ENCODE measurements at regions not wholly inside any gene's neighbourhood (a gene's known extent, or its start where the extent isn't known, plus 50 kb on each side); places are given as distances from the start of the nearest gene placed in this dataset.

DNA sequence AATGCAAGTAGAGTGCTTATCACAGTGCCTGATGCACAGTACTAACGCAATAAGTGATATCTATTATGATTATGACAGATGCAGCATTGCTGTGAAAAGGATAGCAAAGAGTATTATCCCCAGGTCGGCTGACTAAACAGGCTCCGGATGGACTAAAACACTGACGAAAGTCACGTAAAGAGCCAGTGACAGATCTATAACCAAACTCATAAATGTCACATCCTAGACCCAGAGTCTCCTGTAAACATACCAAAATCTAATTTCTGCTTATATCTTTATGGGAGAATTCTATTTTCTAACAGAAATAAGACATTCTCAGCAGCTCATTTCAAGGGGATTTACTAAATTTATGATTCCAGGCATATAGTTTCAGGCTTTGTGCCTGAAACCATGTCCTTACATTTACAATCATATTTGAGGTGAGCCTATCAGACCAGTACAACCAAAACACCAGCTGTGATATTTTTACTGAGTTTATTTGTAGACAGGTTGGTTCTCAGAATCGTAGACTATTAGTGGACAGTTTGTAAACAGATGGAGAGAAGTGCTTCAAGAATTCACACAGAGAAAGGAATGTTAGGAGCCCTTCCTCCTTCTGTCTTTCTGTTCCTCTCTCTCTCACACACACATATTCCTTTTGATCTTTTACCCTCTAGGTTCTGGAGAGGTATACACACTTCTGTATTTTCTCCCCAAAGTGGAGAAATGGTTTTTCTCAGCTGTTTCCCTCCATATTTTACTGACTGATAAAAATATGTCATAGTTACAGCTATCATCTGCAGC is 52.4 kb upstream of the WDR26 start:
- intact Hi-C loops (cut with micrococcal nuclease): no loop called here
- H3K27ac ChIP-seq (replicated peaks): no peak overlapping the region
- H3K36me3 ChIP-seq: no peaks in the 10 kb centered on the region
- no peak for DNase-seq
- TF ChIP-seq, protein P1, sequence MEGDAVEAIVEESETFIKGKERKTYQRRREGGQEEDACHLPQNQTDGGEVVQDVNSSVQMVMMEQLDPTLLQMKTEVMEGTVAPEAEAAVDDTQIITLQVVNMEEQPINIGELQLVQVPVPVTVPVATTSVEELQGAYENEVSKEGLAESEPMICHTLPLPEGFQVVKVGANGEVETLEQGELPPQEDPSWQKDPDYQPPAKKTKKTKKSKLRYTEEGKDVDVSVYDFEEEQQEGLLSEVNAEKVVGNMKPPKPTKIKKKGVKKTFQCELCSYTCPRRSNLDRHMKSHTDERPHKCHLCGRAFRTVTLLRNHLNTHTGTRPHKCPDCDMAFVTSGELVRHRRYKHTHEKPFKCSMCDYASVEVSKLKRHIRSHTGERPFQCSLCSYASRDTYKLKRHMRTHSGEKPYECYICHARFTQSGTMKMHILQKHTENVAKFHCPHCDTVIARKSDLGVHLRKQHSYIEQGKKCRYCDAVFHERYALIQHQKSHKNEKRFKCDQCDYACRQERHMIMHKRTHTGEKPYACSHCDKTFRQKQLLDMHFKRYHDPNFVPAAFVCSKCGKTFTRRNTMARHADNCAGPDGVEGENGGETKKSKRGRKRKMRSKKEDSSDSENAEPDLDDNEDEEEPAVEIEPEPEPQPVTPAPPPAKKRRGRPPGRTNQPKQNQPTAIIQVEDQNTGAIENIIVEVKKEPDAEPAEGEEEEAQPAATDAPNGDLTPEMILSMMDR (IDR thresholded peaks at IDR 0.05; ENCODE audit: borderline replicate concordance): no peak
- H3K4me3 ChIP-seq: no peak overlapping the region
- H3K27me3 ChIP-seq (ENCODE audit: low read depth): no peaks in the 10 kb centered on the region
- H3K4me1 ChIP-seq: no peaks in the 10 kb centered on the region
- no peaks in the 10 kb centered on the region for H3K9me3 ChIP-seq (replicated peaks)

DNA sequence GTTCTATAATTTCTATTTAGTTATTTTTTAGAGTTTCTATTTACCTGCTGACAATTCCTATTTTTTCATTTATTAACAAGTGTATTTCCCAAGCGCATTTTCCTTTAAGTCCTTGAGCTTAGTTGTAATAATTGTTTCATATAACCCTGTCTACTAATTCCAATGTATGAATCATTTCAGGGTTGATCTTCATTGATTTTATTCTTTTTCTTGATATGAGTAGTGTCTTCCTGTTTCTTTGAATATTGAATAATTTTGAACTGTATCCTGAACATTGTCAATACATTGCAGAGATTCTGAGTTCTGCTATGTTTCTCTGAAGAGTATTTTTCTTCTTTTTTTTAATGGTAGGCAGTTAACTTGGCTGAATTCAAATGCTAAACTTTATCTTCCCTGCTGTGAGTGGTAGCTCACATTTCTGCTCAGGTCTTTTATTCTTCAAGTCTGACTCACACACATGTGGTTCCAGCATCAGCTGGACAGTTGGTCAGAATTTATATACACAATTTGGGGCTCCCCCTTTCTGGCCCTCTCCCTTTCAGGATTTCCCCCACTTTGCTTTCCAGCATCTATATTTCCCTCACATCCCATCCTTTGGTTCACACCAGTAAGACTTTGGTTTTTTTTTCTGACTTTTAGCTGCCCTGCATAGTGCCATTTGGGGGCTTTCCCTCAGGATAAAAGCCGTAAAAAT is 54.4 kb upstream of the WDR26 start:
- Histone ChIP-seq H3K27me3 (ENCODE audit: low read depth) (no peaks in the 10 kb centered on the region), H3K4me3 (no peak overlapping the region), H3K36me3 (no peaks in the 10 kb centered on the region), H3K9me3 (replicated peaks) (no peaks in the 10 kb centered on the region), H3K27ac (replicated peaks) (no peak overlapping the region), H3K4me1 (no peaks in the 10 kb centered on the region)
- TF ChIP-seq, protein P1 (IDR thresholded peaks at IDR 0.05; ENCODE audit: borderline replicate concordance): no peak
- intact Hi-C loops (cut with micrococcal nuclease): no loop called here
- DNase-seq: no peak

DNA sequence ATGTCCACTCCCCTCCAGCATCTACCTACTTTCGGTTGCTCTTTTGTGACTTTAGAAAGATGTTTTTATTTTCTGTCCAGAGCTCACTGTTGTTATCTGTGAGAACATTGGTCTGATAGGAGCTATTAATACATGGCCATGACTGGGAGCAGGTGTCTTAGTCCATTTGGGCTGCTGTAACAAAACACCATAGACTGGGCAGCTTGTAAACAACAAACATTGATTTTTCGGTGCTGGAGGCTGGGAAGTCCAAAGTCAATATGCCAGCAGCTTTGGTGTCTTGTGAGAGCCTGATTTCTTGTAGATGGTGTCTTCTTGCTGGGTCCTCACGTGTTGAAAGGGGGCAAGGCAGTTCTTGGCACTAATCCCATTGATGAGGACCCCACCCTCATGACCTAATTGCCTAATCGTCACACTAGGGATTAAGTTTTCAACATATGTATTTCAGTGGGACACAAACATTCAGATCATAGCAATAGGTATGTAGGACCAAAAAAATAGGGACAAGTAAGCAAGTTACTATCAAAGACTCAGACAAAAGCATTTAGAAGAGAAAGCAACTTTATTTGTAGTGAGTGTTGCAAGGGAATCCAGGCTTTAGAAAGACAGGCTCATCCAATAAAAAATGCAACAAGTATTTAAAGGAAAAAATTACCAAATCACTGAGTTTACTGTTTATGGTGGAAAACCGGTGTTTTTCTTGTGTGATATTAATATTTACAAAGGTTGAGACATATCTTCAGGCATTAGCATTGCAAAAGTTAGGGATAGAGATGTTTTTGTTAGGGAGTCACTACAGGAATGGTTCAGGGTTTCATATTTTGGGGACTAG is 55.2 kb upstream of the WDR26 start:
- Histone ChIP-seq H3K9me3 (replicated peaks) (no peaks in the 10 kb centered on the region), H3K4me1 (no peaks in the 10 kb centered on the region), H3K27me3 (ENCODE audit: low read depth) (no peaks in the 10 kb centered on the region), H3K4me3 (no peak overlapping the region), H3K36me3 (no peaks in the 10 kb centered on the region), H3K27ac (replicated peaks) (no peak overlapping the region)
- intact Hi-C loops (cut with micrococcal nuclease): no loop called here
- TF ChIP-seq, protein P1 (IDR thresholded peaks at IDR 0.05; ENCODE audit: borderline replicate concordance): no peak
- no peak for DNase-seq

DNA sequence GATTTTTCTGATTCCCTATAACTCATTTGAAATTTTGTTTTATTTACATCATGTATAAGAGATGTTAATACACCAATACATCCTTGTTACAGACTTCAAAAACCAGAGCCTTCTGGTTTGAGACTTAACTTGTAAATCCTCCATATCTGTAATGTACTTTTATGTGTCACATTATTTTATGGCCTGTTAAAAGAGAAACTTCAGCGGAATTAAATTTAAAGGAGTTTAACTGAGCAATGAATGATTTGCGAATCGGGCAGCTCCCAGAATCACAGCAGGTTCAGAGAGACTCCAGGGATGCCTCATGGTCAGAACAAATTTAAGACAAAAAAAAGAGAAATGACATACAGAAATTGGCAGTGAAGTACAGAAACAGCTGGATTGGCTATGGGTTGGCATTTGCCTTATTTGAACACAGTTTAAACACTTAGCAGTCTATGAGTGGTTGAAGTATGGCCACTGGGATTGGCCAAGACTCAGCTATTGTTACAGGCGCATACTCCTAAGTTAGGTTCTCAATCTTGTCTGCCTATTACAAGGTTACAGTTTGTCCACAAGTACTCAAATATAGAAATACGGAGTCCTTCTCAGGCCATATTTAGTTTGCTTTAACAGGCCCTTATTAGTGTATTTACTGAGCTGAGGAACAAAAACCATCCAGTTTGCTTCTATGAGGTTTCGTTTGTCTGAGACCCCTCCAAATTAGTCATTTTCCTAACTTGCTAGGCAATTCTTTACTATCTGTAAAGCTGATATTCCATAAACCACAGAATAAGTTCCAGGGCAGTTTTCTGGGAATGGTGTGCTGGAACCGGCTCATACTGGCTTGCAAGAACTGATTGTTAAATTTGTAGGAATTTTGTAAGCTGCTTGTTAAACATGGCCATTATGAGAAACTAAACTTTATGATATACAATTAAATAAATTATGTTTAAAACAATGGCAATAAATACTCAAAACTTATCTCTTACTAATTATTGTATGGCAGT is 56.2 kb upstream of the WDR26 start:
- intact Hi-C loops (cut with micrococcal nuclease): no loop called here
- no peak for DNase-seq
- TF ChIP-seq, protein P1 (IDR thresholded peaks at IDR 0.05; ENCODE audit: borderline replicate concordance): no peak
- H3K4me1 ChIP-seq: no peaks in the 10 kb centered on the region
- H3K36me3 ChIP-seq: no peaks in the 10 kb centered on the region
- no peaks in the 10 kb centered on the region for H3K27me3 ChIP-seq (ENCODE audit: low read depth)
- no peaks in the 10 kb centered on the region for H3K9me3 ChIP-seq (replicated peaks)
- H3K4me3 ChIP-seq: no peak overlapping the region
- H3K27ac ChIP-seq (replicated peaks): no peak overlapping the region
